GM12864 (cell line): ENCODE measurements at regions not wholly inside any gene's neighbourhood (a gene's known extent, or its start where the extent isn't known, plus 50 kb on each side); places are given as distances from the start of the nearest gene placed in this dataset.

ENCODE experiments used
- DNase-seq: peaks from one replicate; pipeline ENCODE4 v3.0.0-alpha.2; 2011; ENCODE audit warnings: low read depth
- H3K4me3 ChIP-seq: 2 replicates; pipeline ENCODE4 v1.5.1; 2011; ENCODE audit warnings: mild to moderate bottlenecking, low read depth, low read length, control low read depth
- CTCF ChIP-seq: IDR thresholded peaks from 2 replicates; pipeline ENCODE4 v1.5.1; 2011; ENCODE audit warnings: low read depth, mild to moderate bottlenecking, moderate library complexity, low read length, control low read depth, inconsistent platforms; ENCODE audit errors: missing control alignments

GRCh38 chr1:181326348-181326747, 157.0 kb upstream of the CACNA1E start:
- TF ChIP-seq CTCF, result no peak
- H3K4me3 ChIP-seq, result no peak overlapping the region
- no peak for DNase-seq

- TF ChIP-seq CTCF, result no peak
- H3K4me3 ChIP-seq, result no peak overlapping the region
Measured at GRCh38 chr1:181327796-181328195, 155.5 kb upstream of the CACNA1E start.

GRCh38 chr1:181334724-181335123, 148.6 kb upstream of the CACNA1E start:
- no peak for DNase-seq
- TF ChIP-seq CTCF, result no peak
- H3K4me3 ChIP-seq, result no peak overlapping the region

More at GRCh38 chr1:181327796-181328195, 155.5 kb upstream of the CACNA1E start:
- DNase-seq, result no peak

GRCh38 chr1:181335631-181336030, 147.7 kb upstream of the CACNA1E start:
- H3K4me3 ChIP-seq, result no peak overlapping the region
- no peak for TF ChIP-seq CTCF

GRCh38 chr1:181341026-181341632, 142.2 kb upstream of the CACNA1E start:
- DNase-seq, result no peak
- no peak overlapping the region for H3K4me3 ChIP-seq
- TF ChIP-seq CTCF, result no peak

More at GRCh38 chr1:181335631-181336030, 147.7 kb upstream of the CACNA1E start:
- no peak for DNase-seq

- TF ChIP-seq CTCF, result no peak
- H3K4me3 ChIP-seq, result no peak overlapping the region
- DNase-seq, result no peak
Measured at GRCh38 chr1:181344091-181344490, 139.2 kb upstream of the CACNA1E start.

- DNase-seq, result no peak
- no peak for TF ChIP-seq CTCF
- H3K4me3 ChIP-seq, result no peak overlapping the region
Measured at GRCh38 chr1:181345146-181345545, 138.2 kb upstream of the CACNA1E start.
